ENCODE measurements at regions not wholly inside any gene's neighbourhood (a gene's known extent, or its start where the extent isn't known, plus 50 kb on each side); places are given as distances from the start of the nearest gene placed in this dataset.

- TF ChIP-seq CTCF (IDR thresholded peaks at IDR 0.05) = no peak
- TF ChIP-seq POLR2AphosphoS5 (IDR thresholded peaks at IDR 0.05) = no peak
- no peak for TF ChIP-seq POLR2A (IDR thresholded peaks at IDR 0.05)
Measured at GRCh38 chr4:134297765-134298164, 96.2 kb upstream of the PABPC4L start.

Data from suprapubic skin (tissue), 4 donors.